ENCODE measurements at regions not wholly inside any gene's neighbourhood (a gene's known extent, or its start where the extent isn't known, plus 50 kb on each side); places are given as distances from the start of the nearest gene placed in this dataset.
"Not testable (repeated sequence)": the region's sequence is repeated elsewhere in the genome, so short reads cannot be mapped to it uniquely, and the experiment has no call there.

DNA sequence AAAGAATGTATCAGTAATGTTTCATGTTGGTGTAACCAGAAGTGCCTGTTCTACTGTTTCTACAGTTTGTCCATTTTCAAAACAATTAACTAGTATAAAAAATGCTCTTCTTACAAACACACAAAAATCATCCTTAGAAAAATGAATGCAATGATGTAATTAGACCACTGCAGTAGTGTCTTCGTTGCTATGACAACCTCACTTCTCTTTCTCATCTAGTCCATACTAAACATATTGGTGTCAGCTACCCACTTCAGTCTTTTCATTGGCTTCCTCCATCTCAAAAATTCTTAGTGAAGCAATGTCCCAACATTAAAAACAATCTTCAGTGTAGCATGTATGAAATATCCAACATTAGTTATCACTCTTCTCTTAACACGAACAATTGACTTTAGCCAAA is 1265.8 kb downstream of the REEP3 start:
- no peaks in the 10 kb centered on the region for H3K36me3 Mint-ChIP-seq
- no peaks in the 10 kb centered on the region for H3K4me1 ChIP-seq
- H3K9ac ChIP-seq = no peak overlapping the region
- no peaks in the 10 kb centered on the region for H3K27me3 Mint-ChIP-seq (ENCODE audit: insufficient read depth, low read depth)
- H3K4me1 Mint-ChIP-seq = no peaks in the 10 kb centered on the region
- no peaks in the 10 kb centered on the region for H4K20me1 ChIP-seq (ENCODE audit: low read depth)
- H3K9me3 Mint-ChIP-seq = no peaks in the 10 kb centered on the region
- no peak overlapping the region for H2AFZ ChIP-seq (replicated peaks)
- DNase-seq (ENCODE audit: low spot score) = no peak
- H3K27ac Mint-ChIP-seq = no peak overlapping the region
- H3K79me2 ChIP-seq (ENCODE audit: low read depth) = no peaks in the 10 kb centered on the region
- H3K4me3 Mint-ChIP-seq = no peak overlapping the region
- no peaks in the 10 kb centered on the region for H3K9me3 ChIP-seq (ENCODE audit: low read depth)
- H3K36me3 ChIP-seq = no peaks in the 10 kb centered on the region
- no peak overlapping the region for H3K27ac ChIP-seq
- H3K4me2 ChIP-seq = no peak overlapping the region
- TF ChIP-seq EZH2phosphoT487 (IDR thresholded peaks at IDR 0.05) = no peak
- TF ChIP-seq EZH2 (IDR thresholded peaks at IDR 0.05) = no peak
- TF ChIP-seq CTCF (IDR thresholded peaks at IDR 0.05) = no peak
- H3K27me3 ChIP-seq = no peaks in the 10 kb centered on the region
- no peaks in the 10 kb centered on the region for H3F3A ChIP-seq (ENCODE audit: low read depth)
- no peak overlapping the region for H3K4me3 ChIP-seq

DNA sequence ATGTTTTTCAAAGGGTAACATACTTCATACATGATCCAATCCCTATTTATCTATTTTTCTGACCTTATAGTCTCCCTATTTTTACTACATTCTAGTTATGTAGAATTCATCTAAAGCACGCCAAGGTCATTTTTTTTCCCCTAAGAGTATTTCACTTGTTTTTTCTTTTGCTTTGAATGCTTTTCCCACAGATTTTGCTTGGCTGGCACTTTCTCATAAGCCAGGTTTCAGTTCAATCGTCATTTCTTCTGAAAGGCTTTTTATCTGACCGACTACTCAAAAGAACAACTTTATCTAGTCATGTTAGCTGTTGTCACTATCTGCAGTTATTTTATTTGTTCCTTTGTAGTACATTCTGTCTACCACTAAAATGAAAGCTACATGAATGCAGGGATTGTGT is 1274.6 kb downstream of the REEP3 start:
- Histone ChIP-seq H3K36me3 (no peaks in the 10 kb centered on the region), H3K4me1 (peaks cover 7% of the 10 kb centered on the region), H3K27me3 (no peaks in the 10 kb centered on the region), H4K20me1 (ENCODE audit: low read depth) (no peaks in the 10 kb centered on the region), H3K4me2 (no peak overlapping the region), H2AFZ (replicated peaks) (no peak overlapping the region), H3K9me3 (ENCODE audit: low read depth) (no peaks in the 10 kb centered on the region), H3K79me2 (ENCODE audit: low read depth) (no peaks in the 10 kb centered on the region), H3K27ac (no peak overlapping the region), H3K4me3 (no peak overlapping the region), H3K9ac (no peak overlapping the region), H3F3A (ENCODE audit: low read depth) (no peaks in the 10 kb centered on the region)
- TF ChIP-seq EZH2phosphoT487 (IDR thresholded peaks at IDR 0.05) = no peak
- no peak for TF ChIP-seq CTCF (IDR thresholded peaks at IDR 0.05)
- no peak for TF ChIP-seq EZH2 (IDR thresholded peaks at IDR 0.05)
- DNase-seq (ENCODE audit: low spot score) = no peak
- no peaks in the 10 kb centered on the region for H3K4me1 Mint-ChIP-seq
- no peaks in the 10 kb centered on the region for H3K9me3 Mint-ChIP-seq
- no peak overlapping the region for H3K4me3 Mint-ChIP-seq
- no peaks in the 10 kb centered on the region for H3K36me3 Mint-ChIP-seq
- H3K27me3 Mint-ChIP-seq (ENCODE audit: insufficient read depth, low read depth) = no peaks in the 10 kb centered on the region
- H3K27ac Mint-ChIP-seq = no peak overlapping the region

- Histone ChIP-seq H3K36me3 (no peaks in the 10 kb centered on the region), H3K4me3 (no peak overlapping the region), H3K27ac (no peak overlapping the region), H2AFZ (replicated peaks) (no peak overlapping the region), H3K27me3 (no peaks in the 10 kb centered on the region), H3K4me1 (peaks cover 7% of the 10 kb centered on the region), H3F3A (ENCODE audit: low read depth) (no peaks in the 10 kb centered on the region), H4K20me1 (ENCODE audit: low read depth) (no peaks in the 10 kb centered on the region), H3K9ac (no peak overlapping the region), H3K79me2 (ENCODE audit: low read depth) (no peaks in the 10 kb centered on the region), H3K4me2 (no peak overlapping the region), H3K9me3 (ENCODE audit: low read depth) (no peaks in the 10 kb centered on the region)
- no peak overlapping the region for H3K4me3 Mint-ChIP-seq
- H3K4me1 Mint-ChIP-seq = no peaks in the 10 kb centered on the region
- TF ChIP-seq CTCF (IDR thresholded peaks at IDR 0.05) (no peak), EZH2 (IDR thresholded peaks at IDR 0.05) (no peak), EZH2phosphoT487 (IDR thresholded peaks at IDR 0.05) (no peak)
- H3K9me3 Mint-ChIP-seq = no peaks in the 10 kb centered on the region
- no peaks in the 10 kb centered on the region for H3K36me3 Mint-ChIP-seq
- H3K27me3 Mint-ChIP-seq (ENCODE audit: insufficient read depth, low read depth) = no peaks in the 10 kb centered on the region
- DNase-seq (ENCODE audit: low spot score) = no peak
- no peak overlapping the region for H3K27ac Mint-ChIP-seq
These were observed 1277.1 kb downstream of the REEP3 start for GRCh38 chr10:64798297-64798696.

GRCh38 chr10:64808233-64808632 is 1287.0 kb downstream of the REEP3 start:
- not testable (repeated sequence) for H4K20me1 ChIP-seq (ENCODE audit: low read depth); H2AFZ ChIP-seq (replicated peaks); H3K79me2 ChIP-seq (ENCODE audit: low read depth); H3K4me1 Mint-ChIP-seq; H3K27ac ChIP-seq; H3K9ac ChIP-seq; H3K4me3 ChIP-seq; H3K9me3 Mint-ChIP-seq; H3K4me2 ChIP-seq; H3K4me1 ChIP-seq; H3K4me3 Mint-ChIP-seq; H3K36me3 ChIP-seq; H3K27me3 ChIP-seq; H3F3A ChIP-seq (ENCODE audit: low read depth); H3K9me3 ChIP-seq (ENCODE audit: low read depth); H3K27me3 Mint-ChIP-seq (ENCODE audit: insufficient read depth, low read depth); H3K36me3 Mint-ChIP-seq; H3K27ac Mint-ChIP-seq; DNase-seq (ENCODE audit: low spot score)

DNA sequence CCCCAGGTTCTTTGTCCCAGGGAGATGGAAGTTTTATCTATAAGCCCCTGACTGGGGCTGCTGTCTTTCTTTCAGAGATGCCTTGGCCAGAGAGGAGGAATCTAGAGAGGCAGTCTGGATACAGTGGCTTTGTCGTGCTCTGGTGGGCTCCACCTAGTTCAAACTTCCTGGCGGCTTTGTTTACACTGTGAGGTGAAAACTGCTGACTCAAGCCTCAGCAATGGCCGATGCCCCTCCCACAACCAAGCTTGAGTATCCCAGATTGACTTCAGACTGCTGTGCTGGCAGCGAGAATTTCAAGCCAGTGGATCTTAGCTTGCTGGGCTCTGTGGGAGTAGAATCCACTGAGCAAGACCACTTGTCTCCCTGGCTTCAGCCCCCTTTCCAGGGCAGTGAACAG is 1288.8 kb downstream of the REEP3 start:
- H3K27me3 ChIP-seq; H3K4me1 ChIP-seq; H3K4me2 ChIP-seq; H3K27ac Mint-ChIP-seq; H3K27ac ChIP-seq; H4K20me1 ChIP-seq (ENCODE audit: low read depth); H3K4me1 Mint-ChIP-seq; H3K27me3 Mint-ChIP-seq (ENCODE audit: insufficient read depth, low read depth); H3K9ac ChIP-seq; H3K79me2 ChIP-seq (ENCODE audit: low read depth); H3K36me3 ChIP-seq; H3F3A ChIP-seq (ENCODE audit: low read depth); H3K4me3 ChIP-seq; H3K9me3 ChIP-seq (ENCODE audit: low read depth); H3K4me3 Mint-ChIP-seq; H3K36me3 Mint-ChIP-seq; H3K9me3 Mint-ChIP-seq: not testable (repeated sequence)
- peak overlapping the region; percentile 55 for H2AFZ ChIP-seq (replicated peaks)
- DNase-seq (ENCODE audit: low spot score) = peak; percentile 20

Measured in neural progenitor cell (in vitro differentiated cells).